IMR-90 (cell line): ENCODE measurements at regions not wholly inside any gene's neighbourhood (a gene's known extent, or its start where the extent isn't known, plus 50 kb on each side); places are given as distances from the start of the nearest gene placed in this dataset.
A peak's percentile ranks its signal among the peaks of the same experiment; 100 is the strongest.

ENCODE experiments used
- ATAC-seq: fragments of 200-7000 bp; cut with Tn5 transposase; 2 replicates; pipeline ENCODE4 v1.9.1; 2020; ENCODE audit warnings: low read depth, mild to moderate bottlenecking, moderate library complexity
- BruUV-seq: library from RNA; stranded (reverse); fragments of 400-500 nt; replicated peaks from 2 replicates; lab custom pipeline; 2021; lab: Mats Ljungman, UMichigan
- CTCF ChIA-PET: fragments of 300-600 bp; formaldehyde crosslinking; extraction: SDS; loops from one replicate; lab custom pipeline; 2021; ENCODE audit warnings: antibody characterized with exemption; lab: Yijun Ruan, JAX
- POLR2A ChIA-PET: fragments of 300-600 bp; sonication (Branson Sonifier 250); formaldehyde crosslinking; loops from one replicate; lab custom pipeline; 2022; ENCODE audit warnings: antibody characterized with exemption; ENCODE audit not compliant: unreplicated experiment; lab: Charles Lee
- DNase-seq: peaks from one replicate; pipeline ENCODE4 v3.0.0; 2013
- H2AFZ ChIP-seq: replicated peaks from 2 replicates; pipeline ENCODE3; 2013; ENCODE audit warnings: low read length, mild to moderate bottlenecking; ENCODE audit not compliant: poor library complexity
- H2AK5ac ChIP-seq: 2 replicates; pipeline ENCODE4 v1.6.1; 2013; ENCODE audit warnings: low read depth, low read length, inconsistent platforms
- H2AK9ac ChIP-seq: replicated peaks from 2 replicates; pipeline ENCODE3; 2013; ENCODE audit warnings: mild to moderate bottlenecking, low read depth, low read length, moderate library complexity; ENCODE audit not compliant: poor library complexity
- H2BK120ac ChIP-seq: 2 replicates; pipeline ENCODE4 v1.6.1; 2013; ENCODE audit warnings: low read depth, low read length, inconsistent platforms
- H2BK15ac ChIP-seq: 3 replicates; pipeline ENCODE4 v1.6.1; 2013; ENCODE audit warnings: low read depth, low read length, inconsistent platforms
- H2BK20ac ChIP-seq: 2 replicates; pipeline ENCODE4 v1.6.1; 2013; ENCODE audit warnings: low read depth, mild to moderate bottlenecking, inconsistent platforms, low read length, moderate library complexity
- H2BK5ac ChIP-seq: 2 replicates; pipeline ENCODE4 v1.6.1; 2013; ENCODE audit warnings: mild to moderate bottlenecking, low read depth, low read length, inconsistent platforms; ENCODE audit not compliant: poor library complexity, severe bottlenecking
- H3K14ac ChIP-seq: replicated peaks from 2 replicates; pipeline ENCODE4 v1.6.1; 2013; ENCODE audit warnings: low read depth, low read length, inconsistent platforms
- H3K18ac ChIP-seq: 2 replicates; pipeline ENCODE4 v1.6.1; 2013; ENCODE audit warnings: low read depth, low read length, control low read depth
- H3K23ac ChIP-seq: 2 replicates; pipeline ENCODE4 v1.6.1; 2013; ENCODE audit warnings: low read depth, low read length, inconsistent platforms
- H3K27ac ChIP-seq: 2 replicates; pipeline ENCODE4 v1.5.1; 2013; ENCODE audit warnings: mild to moderate bottlenecking, control low read depth, low read length; ENCODE audit not compliant: insufficient read depth
- H3K27me3 ChIP-seq: 2 replicates; pipeline ENCODE4 v1.6.1; 2013; ENCODE audit warnings: low read length; ENCODE audit not compliant: control insufficient read depth, insufficient read depth
- H3K36me3 ChIP-seq: 2 replicates; pipeline ENCODE4 v1.6.1; 2013; ENCODE audit warnings: low read length, mixed read lengths; ENCODE audit not compliant: control insufficient read depth, insufficient read depth
- H3K4ac ChIP-seq: 2 replicates; pipeline ENCODE4 v1.6.1; 2013; ENCODE audit warnings: low read depth, low read length, inconsistent platforms
- H3K4me1 ChIP-seq: 2 replicates; pipeline ENCODE4 v1.6.1; 2013; ENCODE audit warnings: low read length, mixed read lengths; ENCODE audit not compliant: control insufficient read depth, insufficient read depth
- H3K4me2 ChIP-seq: 2 replicates; pipeline ENCODE4 v1.6.1; 2013; ENCODE audit warnings: low read depth, mild to moderate bottlenecking, control low read depth, low read length, moderate library complexity
- H3K4me3 ChIP-seq: 2 replicates; pipeline ENCODE4 v1.5.1; 2013; ENCODE audit warnings: low read depth, mild to moderate bottlenecking, control low read depth, low read length, moderate library complexity; ENCODE audit not compliant: insufficient read depth
- H3K56ac ChIP-seq: 2 replicates; pipeline ENCODE4 v1.6.1; 2013; ENCODE audit warnings: low read length, inconsistent platforms; ENCODE audit not compliant: insufficient read depth; ENCODE audit errors: extremely low read depth
- H3K79me1 ChIP-seq, 2 experiments: 2 replicates each; pipeline ENCODE4 v1.6.1; 2013; ENCODE audit warnings: low read length in 2 of 2, inconsistent platforms in 1 of 2, low read depth in 1 of 2
- H3K9ac ChIP-seq: 2 replicates; pipeline ENCODE4 v1.6.1; 2013; ENCODE audit warnings: low read depth, low read length, control low read depth
- H3K9me1 ChIP-seq: 2 replicates; pipeline ENCODE4 v1.6.1; 2013; ENCODE audit warnings: low read length, inconsistent platforms; ENCODE audit not compliant: insufficient read depth
- H3K9me3 ChIP-seq: 2 replicates; pipeline ENCODE4 v1.6.1; 2013; ENCODE audit warnings: low read length; ENCODE audit not compliant: control insufficient read depth, insufficient read depth
- H4K20me1 ChIP-seq: 2 replicates; pipeline ENCODE4 v1.6.1; 2013; ENCODE audit warnings: low read length, inconsistent platforms; ENCODE audit not compliant: insufficient read depth
- H4K5ac ChIP-seq: 2 replicates; pipeline ENCODE4 v1.6.1; 2013; ENCODE audit warnings: mild to moderate bottlenecking, low read depth, low read length, control low read depth
- H4K8ac ChIP-seq, 2 experiments: 2 replicates each; pipeline ENCODE4 v1.6.1; 2013; ENCODE audit warnings: low read depth in 2 of 2, low read length in 2 of 2, control low read depth in 1 of 2, inconsistent platforms in 1 of 2
- H4K91ac ChIP-seq: 2 replicates; pipeline ENCODE4 v1.6.1; 2013; ENCODE audit warnings: low read depth, low read length, inconsistent platforms; ENCODE audit not compliant: insufficient read depth
- FOS ChIP-seq: fragments of 150-350 bp; IDR thresholded peaks from 2 replicates; pipeline ENCODE4 v1.6.1; 2016; ENCODE audit warnings: low read depth, low read length
- RFX5 ChIP-seq: IDR thresholded peaks from 2 replicates; pipeline ENCODE4 v1.8.0; 2012; ENCODE audit warnings: low read depth, mild to moderate bottlenecking, low read length, moderate library complexity
- WGBS, 2 experiments: methylation state at CpG; one replicate each; pipeline versions ENCODE4 v1.1.5 to v1.1.7; 2013; ENCODE audit warnings: missing lambda C conversion rate in 2 of 2; ENCODE audit not compliant: insufficient read length in 1 of 2; ENCODE audit errors: extremely low coverage in 2 of 2; 5-methylcytosine and 5-hydroxymethylcytosine counted together
- dilution Hi-C: fragments of 300-500 bp; cut with HindIII; formaldehyde crosslinking; loops from one replicate; pipeline ENCODE4 v1.14.3; 2018; ENCODE audit warnings: low sequenced_read_pairs; ENCODE audit not compliant: unreplicated experiment
- in situ Hi-C: fragments of 300-500 bp; cut with MboI; formaldehyde crosslinking; loops from 3 replicates; pipeline ENCODE4 v1.14.3; 2019; ENCODE audit warnings: low sequenced_read_pairs, inconsistent platforms, mixed read lengths
- intact Hi-C: fragments of 100-400 bp; cut with micrococcal nuclease; formaldehyde crosslinking; loops from 2 replicates; pipeline ENCODE4 v1.10.0; 2022

GRCh38 chr5:124581738-124582560 lies 164.5 kb downstream of the ZNF608 start:
- ChIA-PET CTCF (interaction anchor here (0.6 kb wide), 1 partner anchor 21 kb away, joined by 5 read pairs; no protein-coding TSS in a partner anchor), POLR2A (no interaction called here)
- intact Hi-C loops: no loop called here
- TF ChIP-seq FOS: no peak
- TF ChIP-seq RFX5: no peak
- H2BK120ac ChIP-seq: no peak overlapping the region
- in situ Hi-C loops: no loop called here
- no peaks in the 10 kb centered on the region for H3K36me3 ChIP-seq
- H3K23ac ChIP-seq: no peak overlapping the region
- H2AFZ ChIP-seq: no peak overlapping the region
- ATAC-seq (no peak), DNase-seq (peak; percentile 36)
- no peaks in the 10 kb centered on the region for H3K79me1 ChIP-seq
- H3K56ac ChIP-seq: no peak overlapping the region
- no peak overlapping the region for H2BK20ac ChIP-seq
- no peak overlapping the region for H3K9ac ChIP-seq
- H4K20me1 ChIP-seq: no peaks in the 10 kb centered on the region
- no peak overlapping the region for H3K27ac ChIP-seq
- H4K8ac ChIP-seq: no peak overlapping the region
- no peak overlapping the region for H2AK9ac ChIP-seq
- no peak overlapping the region for H3K14ac ChIP-seq
- no peaks in the 10 kb centered on the region; the same call in 1 of the 2 replicates for H3K9me1 ChIP-seq
- no peak overlapping the region for H4K5ac ChIP-seq
- BruUV-seq: no TSS peak
- H3K4me1 ChIP-seq: peaks cover 4% of the 10 kb centered on the region
- H2BK15ac ChIP-seq: no peak overlapping the region
- no peak overlapping the region for H4K91ac ChIP-seq
- dilution Hi-C loops: no loop called here
- no peak overlapping the region for H2AK5ac ChIP-seq
- H3K27me3 ChIP-seq: no peaks in the 10 kb centered on the region
- WGBS, 2 experiments: 71% methylated on average over 4 of the region's 10 CpGs; no CpG with 5 or more reads in 1 of the 2 experiments
- H3K4ac ChIP-seq: no peak overlapping the region
- H3K18ac ChIP-seq: no peak overlapping the region
- H3K9me3 ChIP-seq: no peaks in the 10 kb centered on the region
- no peak overlapping the region for H3K4me3 ChIP-seq
- no peak overlapping the region for H2BK5ac ChIP-seq
- H3K4me2 ChIP-seq: no peak overlapping the region
